ENCODE measurements at regions not wholly inside any gene's neighbourhood (a gene's known extent, or its start where the extent isn't known, plus 50 kb on each side); places are given as distances from the start of the nearest gene placed in this dataset.
"Not testable (repeated sequence)": the region's sequence is repeated elsewhere in the genome, so short reads cannot be mapped to it uniquely, and the experiment has no call there.

DNA sequence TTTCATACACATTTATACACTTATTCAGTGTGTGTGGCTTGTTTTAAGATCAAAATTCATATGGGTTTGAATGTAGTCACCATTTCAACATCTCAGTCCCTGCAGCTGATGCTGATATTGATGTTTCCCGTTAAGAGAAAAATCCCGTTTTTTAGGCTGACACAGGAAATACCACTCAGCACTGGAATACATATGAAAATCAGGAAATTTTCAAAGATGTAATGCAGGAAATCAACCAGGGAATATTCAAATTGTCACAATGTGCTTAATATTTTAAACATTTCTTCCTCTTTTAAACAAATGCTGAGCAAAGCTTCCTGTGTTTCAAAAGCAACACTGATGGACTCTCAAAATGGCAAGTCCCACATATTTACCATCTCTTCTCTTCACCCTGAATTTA, 94.5 kb upstream of the MARCKS start:
- no peak for DNase-seq (ENCODE audit: low read depth in 2 of 3, low spot score in 1 of 3)

DNA sequence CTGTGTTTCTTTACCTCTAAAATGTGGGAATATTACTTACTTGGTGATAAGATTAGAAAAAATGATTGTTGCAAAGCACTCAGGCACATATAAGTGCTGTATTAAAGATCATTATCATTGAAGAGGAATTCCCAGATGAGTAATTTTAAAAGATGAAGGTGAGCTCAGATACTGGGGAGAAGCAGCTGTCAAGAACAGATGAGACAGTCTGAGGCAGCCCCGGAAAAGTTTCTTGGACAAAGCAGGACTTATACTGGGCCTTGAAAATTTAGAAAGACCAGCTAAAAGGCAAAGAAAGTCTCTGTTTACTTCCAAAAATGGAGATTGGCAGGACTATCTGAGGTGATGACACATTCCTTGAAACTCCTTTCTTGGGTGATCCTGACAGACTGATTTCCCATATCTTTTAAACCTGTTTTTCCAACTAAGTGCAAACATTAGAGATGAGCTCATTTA, 93.8 kb upstream of the MARCKS start:
- DNase-seq (ENCODE audit: low read depth in 2 of 3, low spot score in 1 of 3): no peak

DNA sequence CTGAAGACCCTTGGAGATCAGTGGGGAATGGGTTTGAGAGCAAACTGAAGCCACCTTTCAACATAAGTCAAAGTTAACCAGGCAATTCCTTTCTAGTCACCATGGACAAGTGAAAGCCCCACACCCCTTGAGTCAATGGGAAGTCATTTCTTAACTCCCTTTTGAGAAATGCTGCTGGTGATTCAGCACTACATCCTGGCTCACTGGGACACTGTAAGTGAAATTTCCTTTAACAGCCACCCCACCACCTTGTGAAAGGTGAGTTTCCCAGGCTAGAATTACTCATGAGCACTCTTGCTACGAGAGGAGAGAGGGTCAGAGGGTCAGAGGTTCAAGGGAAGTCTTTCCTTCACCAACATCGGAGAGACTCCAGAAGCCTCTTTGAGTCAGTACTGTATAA, 93.3 kb upstream of the MARCKS start:
- DNase-seq (ENCODE audit: low read depth in 2 of 3, low spot score in 1 of 3): peak in 2 of 3 donors; percentile 1 to 2

DNA sequence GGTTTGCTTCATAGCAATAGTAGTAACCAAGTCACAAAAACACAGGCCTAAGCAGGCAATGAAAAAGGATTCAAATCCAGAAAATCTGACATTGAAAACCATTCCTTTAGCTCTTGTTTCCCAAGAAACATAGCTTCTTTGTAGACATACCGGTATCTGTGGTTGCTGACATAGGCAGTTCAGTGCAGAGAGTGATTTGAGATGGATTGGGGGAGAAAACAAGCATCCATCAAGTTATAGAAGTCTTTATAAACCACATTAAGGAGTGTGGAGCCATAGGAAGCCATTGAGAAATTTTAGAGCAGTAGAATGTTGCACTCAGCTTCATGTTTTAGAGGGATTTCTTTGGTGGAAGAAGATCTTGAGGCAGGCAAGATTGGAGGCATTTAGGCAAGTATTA, 91.2 kb upstream of the MARCKS start:
- DNase-seq (ENCODE audit: low read depth in 2 of 3, low spot score in 1 of 3): no peak

DNA sequence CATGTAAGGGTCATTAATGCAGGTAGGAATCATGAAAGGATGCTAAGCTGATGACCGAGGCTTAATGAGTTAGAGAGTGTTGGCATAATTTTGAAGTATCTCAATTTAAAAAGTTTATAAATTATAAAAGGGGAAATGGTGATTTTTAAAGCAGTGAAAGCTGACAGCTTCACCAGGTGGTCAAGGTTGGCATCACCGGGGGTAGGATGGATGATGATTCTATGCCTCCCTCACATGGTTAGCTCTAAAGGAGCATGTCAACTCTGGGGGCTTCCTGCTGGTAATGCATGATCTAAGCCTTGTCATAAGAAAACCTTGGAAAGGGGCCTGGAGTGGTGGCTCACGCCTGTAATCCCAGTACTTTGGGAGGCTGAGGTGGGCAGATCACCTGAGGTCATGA, 89.2 kb upstream of the MARCKS start:
- DNase-seq (ENCODE audit: low read depth in 2 of 3, low spot score in 1 of 3): no peak

DNA sequence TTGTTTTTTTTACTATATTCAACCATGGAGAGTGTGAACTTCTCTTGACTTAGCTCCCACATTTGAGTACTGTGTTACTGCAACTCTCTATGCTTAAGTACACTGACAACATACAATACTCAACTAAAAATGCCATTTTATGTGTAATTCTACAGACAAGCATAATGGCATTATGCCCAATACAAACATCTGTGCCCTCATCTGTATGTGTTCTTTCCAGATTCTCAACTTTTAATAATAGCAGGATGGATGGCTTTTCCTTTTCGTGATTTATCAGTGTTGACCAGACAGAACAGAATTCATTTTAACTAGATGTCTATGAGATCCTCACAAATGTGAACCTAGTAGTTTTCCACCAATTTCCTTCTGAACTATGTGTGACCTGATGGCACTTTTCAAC, 84.2 kb upstream of the MARCKS start:
- DNase-seq (ENCODE audit: low read depth in 2 of 3, low spot score in 1 of 3): no peak

DNA sequence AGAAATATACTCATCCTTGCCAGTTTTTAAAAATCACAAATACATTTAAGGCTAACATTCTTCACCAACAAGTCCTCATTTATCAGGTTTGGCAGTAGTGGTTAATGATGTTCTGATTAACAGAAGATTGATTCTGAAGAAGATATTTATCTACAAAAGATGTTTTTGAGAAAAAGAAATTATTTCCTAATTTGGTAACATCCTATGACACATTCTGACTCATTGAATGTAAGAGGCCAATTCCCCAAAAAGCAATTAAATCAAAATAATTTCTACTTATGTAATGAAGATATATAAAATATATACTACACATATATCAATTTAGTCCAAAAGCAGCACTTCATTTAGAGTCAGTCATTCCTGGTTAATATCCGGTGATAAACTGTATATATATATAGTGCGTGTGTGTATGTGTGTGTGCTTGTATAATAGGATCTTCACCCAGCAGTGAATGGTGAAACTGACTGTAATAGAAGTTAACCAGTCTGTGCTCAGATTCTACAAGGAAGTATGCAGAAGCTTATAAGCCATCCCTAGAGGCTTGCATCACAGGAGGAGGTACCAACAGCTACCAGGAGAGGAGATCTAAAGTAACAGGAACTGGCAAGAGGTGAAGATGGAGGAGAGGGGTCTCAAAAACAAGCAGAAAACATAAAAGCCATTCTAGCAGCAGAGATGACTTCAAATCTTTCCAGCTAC, 82.9 kb upstream of the MARCKS start:
- no peak for DNase-seq (ENCODE audit: low read depth in 2 of 3, low spot score in 1 of 3)

DNA sequence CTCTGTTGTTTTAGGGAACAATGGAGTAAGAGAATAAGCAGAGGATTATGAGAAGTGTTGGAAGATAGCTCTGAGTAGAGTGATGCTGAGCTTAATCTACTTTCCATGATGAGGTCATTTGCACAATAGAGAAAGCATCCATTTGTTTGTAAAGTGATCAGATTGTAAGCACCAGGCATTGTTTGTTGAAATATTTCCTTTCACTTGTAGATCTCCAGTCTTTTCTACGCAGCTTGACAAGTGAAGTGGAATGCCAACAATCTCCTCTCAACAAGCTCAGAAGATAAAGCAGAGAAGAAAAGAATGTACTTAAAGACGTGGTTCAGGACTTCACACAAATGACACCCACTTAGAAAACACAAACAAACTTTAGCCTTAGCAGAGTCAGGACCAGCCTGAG, 80.1 kb upstream of the MARCKS start:
- DNase-seq (ENCODE audit: low read depth in 2 of 3, low spot score in 1 of 3): no peak

DNA sequence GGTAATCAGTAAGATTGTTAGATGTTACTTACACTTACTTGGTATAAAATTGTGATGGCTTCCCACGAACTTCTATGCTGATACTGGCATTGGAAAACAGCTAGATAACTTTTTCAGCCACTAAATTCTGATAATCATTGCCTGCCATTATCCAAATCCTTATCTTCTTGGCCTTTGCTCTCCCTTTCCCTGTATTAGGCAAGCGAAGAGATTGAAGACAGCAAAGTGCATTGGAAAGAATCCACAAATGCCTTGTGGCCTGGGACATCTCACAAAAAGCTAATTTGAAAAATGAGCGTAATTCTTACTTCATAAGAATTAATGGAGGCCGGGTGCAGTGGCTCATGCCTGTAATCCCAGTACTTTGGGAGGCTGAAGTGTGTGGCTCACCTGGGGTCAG, 79.5 kb upstream of the MARCKS start:
- DNase-seq (ENCODE audit: low read depth in 2 of 3, low spot score in 1 of 3): no peak

DNA sequence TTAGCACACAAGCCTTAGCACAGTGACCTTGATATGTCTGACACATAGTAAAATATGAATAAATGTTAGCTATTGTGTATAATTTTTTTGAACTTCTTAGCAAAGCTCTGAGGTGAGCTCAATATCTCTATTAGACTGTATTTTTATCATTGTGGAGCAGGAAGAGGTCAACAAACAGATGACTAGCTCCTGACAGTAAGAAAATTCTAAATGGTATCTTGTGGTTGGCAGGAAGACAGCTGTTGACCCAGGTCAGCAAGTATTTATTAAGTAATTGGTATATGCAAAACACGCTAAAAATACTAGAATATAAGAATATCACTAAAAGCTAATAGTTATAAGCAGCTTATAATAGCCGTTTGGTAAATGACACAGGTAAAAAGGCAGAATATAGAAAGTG, 77.5 kb upstream of the MARCKS start:
- no peak for DNase-seq (ENCODE audit: low read depth in 2 of 3, low spot score in 1 of 3)

DNA sequence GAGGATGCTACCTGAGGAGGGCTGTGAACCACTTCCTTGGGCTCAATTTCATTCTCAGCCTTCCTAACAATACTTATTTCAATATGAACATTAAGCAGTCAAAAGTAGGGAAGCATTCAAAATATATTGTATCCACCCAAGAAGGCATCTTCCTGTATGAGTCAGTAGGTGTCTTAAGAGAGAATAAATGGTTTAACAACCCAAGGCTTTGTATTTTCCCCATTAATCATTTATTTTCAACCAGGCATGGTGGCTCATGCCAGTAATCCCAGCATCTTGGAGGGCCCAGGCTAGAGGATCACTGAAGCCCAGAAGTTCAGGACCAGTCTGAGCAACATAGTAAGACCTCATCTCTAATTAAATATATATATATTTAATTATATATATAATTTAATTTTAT, 74.5 kb upstream of the MARCKS start:
- DNase-seq (ENCODE audit: low read depth in 2 of 3, low spot score in 1 of 3): no peak

DNA sequence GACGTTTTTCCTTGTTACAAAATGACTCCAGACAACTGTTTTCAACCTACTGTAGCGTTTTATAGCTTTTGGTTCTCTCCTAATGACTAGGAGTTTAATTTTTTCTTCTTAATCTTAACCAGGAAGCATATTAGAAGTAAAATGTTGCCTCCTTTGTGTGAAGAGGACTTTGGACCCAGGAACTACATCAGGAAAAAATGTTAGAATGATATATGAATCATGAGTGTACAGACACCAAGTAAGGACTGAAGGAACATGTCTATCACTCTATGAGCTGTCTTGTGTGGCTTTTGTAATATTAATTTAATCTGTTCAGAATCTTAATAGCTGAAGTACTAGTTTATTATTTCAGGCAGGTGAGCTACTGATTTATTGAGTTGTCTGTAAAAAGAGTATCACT, 71.0 kb upstream of the MARCKS start:
- DNase-seq (ENCODE audit: low read depth in 2 of 3, low spot score in 1 of 3): no peak

DNA sequence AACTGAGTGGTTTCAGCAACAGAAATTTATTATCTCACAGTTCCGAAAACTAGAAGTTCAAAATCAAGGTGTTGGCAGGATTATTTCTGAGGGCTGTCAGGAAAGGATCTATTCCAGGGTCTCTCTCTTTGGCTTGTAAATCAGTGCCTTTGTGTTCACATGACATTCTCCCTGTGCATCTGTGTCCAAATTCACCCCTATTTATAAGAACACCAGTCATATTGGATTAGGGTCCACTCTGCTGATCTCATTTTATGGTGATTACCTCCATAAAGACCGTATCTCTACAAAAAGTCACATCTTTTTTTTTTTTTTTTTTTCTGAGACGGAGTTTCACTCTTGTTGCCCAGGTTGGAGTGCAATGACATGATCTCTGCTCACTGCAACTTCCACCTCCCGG, 68.6 kb upstream of the MARCKS start:
- DNase-seq (ENCODE audit: low read depth in 2 of 3, low spot score in 1 of 3): no peak

DNA sequence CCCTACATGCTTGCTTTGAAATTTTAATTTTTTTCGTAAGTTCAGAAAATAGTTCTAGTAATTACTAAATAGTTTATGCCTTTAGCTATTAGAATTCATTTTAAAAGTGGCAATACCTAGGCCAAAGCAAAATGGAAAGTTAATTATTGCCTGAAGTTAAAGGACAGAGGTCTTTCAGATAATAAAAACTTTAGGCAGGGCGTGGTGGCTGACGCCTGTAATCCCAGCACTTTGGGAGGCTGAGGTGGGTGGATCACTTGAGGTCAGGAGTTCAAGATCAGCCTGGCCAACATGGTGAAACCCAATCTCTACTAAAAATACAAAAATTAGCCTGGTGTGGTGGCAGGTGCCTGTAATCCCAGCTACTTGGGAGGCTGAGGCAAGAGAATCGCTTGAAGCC, 65.9 kb upstream of the MARCKS start:
- not testable (repeated sequence) for DNase-seq (ENCODE audit: low read depth in 2 of 3, low spot score in 1 of 3)

DNA sequence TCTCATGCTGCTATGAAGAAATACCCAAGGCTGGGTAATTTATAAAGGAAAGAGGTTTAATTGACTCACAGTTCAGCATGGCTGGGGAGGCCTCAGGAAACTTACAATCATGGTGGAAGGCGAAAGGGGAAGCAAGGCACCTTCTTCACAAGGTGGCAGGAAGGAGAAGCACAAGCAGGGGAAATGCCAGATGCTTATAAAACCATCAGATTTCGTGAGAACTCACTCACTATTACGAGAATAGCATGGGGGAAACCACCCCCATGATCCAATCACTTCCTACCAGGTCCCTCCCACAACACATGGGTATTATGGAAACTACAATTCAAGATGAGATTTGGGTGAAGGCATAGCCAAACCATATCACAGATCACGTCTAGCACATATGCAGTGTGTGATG, 61.8 kb upstream of the MARCKS start:
- DNase-seq (ENCODE audit: low read depth in 2 of 3, low spot score in 1 of 3): not testable (repeated sequence)

DNA sequence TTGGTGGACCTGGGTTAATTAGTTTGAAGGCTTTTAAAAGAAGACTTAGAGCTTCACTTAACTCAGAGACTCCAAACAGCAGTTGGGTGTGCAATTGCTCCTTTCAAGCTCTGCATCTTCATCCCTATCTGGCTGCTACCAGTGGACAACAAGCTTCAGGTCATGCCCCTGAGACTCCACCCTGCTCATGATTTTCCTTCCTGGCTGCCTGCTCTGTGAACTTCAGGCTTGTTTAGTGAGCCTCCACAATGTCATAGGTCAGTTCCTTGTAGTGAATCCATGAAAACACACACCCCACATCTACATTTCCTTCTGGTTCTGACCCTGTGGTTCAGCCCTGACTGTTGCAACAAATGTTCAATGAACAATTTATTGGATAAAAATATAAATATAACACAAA, 61.1 kb upstream of the MARCKS start:
- no peak for DNase-seq (ENCODE audit: low read depth in 2 of 3, low spot score in 1 of 3)

DNA sequence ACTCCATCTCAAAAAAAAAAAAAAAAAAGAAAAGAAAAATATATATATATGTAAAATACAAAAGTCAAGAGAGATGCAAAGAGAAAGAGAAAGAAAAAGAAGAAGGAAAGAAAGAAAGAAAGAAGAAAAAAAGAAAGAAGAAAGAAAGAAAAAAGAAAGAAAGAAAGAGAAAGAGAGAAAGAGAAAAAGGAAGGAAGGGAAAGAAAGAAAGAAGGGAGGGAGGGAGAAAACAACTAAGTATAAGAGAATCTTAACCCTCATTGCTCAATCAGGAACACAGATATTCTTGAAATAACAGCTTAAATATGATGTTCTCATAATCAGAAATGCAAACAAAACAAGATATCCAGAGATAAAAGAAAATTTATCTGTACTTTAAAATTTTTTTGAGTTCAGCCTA, 54.4 kb upstream of the MARCKS start:
- no peak for DNase-seq (ENCODE audit: low read depth in 2 of 3, low spot score in 1 of 3)

DNA sequence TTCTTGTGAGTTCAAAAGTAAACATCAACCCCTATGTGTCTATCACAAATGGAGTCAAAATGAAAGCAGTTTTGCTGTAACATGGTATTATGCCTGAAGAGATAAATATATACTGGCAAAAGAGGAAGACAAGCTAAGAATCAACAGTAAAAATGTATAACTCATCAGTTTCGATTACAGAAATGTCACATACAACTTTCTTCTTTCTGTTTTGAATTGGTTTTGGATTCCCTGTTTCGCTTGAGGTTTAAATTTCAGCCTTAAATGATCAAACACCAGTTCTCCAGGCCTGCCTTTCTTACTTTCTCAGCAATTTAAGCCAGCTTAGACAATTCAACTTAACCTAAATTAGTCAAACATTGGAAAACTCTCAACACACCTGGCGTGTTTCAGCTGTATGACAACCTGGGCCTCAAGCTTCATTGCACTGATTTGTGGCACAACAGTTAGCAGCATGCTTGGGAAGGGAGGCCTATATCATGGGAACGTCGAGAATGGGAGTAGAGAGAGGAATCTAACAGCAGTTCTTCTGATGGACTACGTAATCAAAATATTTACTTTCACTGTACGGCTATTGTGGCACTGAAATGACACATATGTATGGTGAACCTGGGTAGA, 51.9 kb upstream of the MARCKS start:
- DNase-seq (ENCODE audit: low read depth in 2 of 3, low spot score in 1 of 3): no peak

DNA sequence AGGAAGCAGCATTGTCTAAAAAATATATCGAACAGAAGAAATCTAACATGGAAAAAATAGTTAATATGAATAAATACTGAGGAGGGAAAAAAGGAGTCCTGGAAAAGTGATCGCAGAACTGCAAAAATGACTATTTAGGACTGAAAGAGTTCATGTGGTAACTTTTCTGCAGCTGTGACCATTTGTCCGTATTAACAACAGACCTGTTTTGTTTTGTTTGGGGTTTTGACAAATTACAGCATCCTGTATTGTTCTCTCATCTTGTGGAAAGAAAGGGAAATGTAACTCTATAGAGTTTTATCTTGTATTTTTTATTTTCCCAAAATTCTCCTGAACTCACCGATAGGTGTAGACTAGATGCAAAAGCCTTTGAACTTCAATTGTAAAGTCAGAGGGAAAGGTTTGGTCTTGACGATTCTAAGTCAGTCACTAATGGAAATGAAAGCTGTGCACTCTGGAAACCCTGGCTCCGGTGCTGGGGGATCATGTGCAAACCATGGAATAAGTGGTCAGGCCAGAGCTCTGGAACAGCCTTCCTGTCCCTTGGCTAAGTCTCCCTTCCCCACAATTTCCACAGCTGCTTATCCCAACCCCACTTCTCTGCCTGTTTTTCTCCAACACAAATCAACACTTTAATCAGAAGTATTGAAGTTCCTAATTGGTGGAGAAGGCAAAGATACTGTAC, 51.2 kb upstream of the MARCKS start:
- no peak for DNase-seq (ENCODE audit: low read depth in 2 of 3, low spot score in 1 of 3)
